GM23338 (cell line): ENCODE measurements at regions not wholly inside any gene's neighbourhood (a gene's known extent, or its start where the extent isn't known, plus 50 kb on each side); places are given as distances from the start of the nearest gene placed in this dataset.

Experiments
- ATAC-seq: fragments of 200-7000 bp; cut with Tn5 transposase; 3 replicates; pipeline ENCODE4 v1.9.1; 2020
- DNase-seq: peaks from one replicate; pipeline ENCODE4 v3.0.0-alpha.2; 2015; ENCODE audit warnings: low spot score
- H2AFZ ChIP-seq: fragments of 200-600 bp; sonication (generic); 2 replicates; pipeline ENCODE4 v1.8.0; 2016; ENCODE audit warnings: antibody characterized with exemption, mild to moderate bottlenecking, moderate library complexity
- H3F3A ChIP-seq: fragments of 200-600 bp; sonication (generic); replicated peaks from 2 replicates; pipeline ENCODE4 v1.8.0; 2017; ENCODE audit warnings: antibody characterized with exemption, mixed run types, low read depth
- H3K27ac ChIP-seq: fragments of 200-600 bp; sonication (generic); 2 replicates; pipeline ENCODE4 v1.6.1; 2016; ENCODE audit warnings: low read depth
- H3K27me3 ChIP-seq: fragments of 200-600 bp; sonication (generic); 2 replicates; pipeline ENCODE4 v1.8.0; 2016; ENCODE audit warnings: mild to moderate bottlenecking, mixed run types, moderate library complexity; ENCODE audit not compliant: insufficient read depth
- H3K36me3 ChIP-seq: fragments of 200-600 bp; sonication (generic); 2 replicates; pipeline ENCODE4 v1.8.0; 2016; ENCODE audit warnings: mild to moderate bottlenecking; ENCODE audit not compliant: insufficient read depth
- H3K4me1 ChIP-seq: fragments of 200-600 bp; sonication (generic); 2 replicates; pipeline ENCODE4 v1.8.0; 2016; ENCODE audit warnings: mild to moderate bottlenecking, moderate library complexity; ENCODE audit not compliant: insufficient read depth
- H3K4me2 ChIP-seq: fragments of 200-600 bp; sonication (generic); 2 replicates; pipeline ENCODE4 v1.7.1; 2017; ENCODE audit warnings: mixed run types
- H3K4me3 ChIP-seq: fragments of 200-600 bp; sonication (generic); 2 replicates; pipeline ENCODE4 v1.6.1; 2016; ENCODE audit warnings: mixed run types
- H3K79me2 ChIP-seq: fragments of 200-600 bp; sonication (generic); replicated peaks from 2 replicates; pipeline ENCODE4 v1.8.0; 2017; ENCODE audit warnings: mild to moderate bottlenecking; ENCODE audit not compliant: insufficient read depth
- H3K9me2 ChIP-seq: fragments of 200-600 bp; sonication (generic); 2 replicates; pipeline ENCODE4 v1.8.0; 2017; ENCODE audit not compliant: insufficient read depth
- H4K20me1 ChIP-seq: fragments of 200-600 bp; sonication (generic); replicated peaks from 2 replicates; pipeline ENCODE4 v1.8.0; 2017; ENCODE audit warnings: mild to moderate bottlenecking; ENCODE audit not compliant: insufficient read depth
- H3K27ac Mint-ChIP-seq: 2 replicates; pipeline ENCODE4 v1.8.0; 2020; ENCODE audit warnings: inconsistent platforms, mild to moderate bottlenecking, moderate library complexity, mixed read lengths
- H3K27me3 Mint-ChIP-seq: 3 replicates; pipeline ENCODE4 v1.8.0; 2022; ENCODE audit warnings: low read depth, mild to moderate bottlenecking, moderate library complexity, mixed read lengths, inconsistent platforms; ENCODE audit not compliant: insufficient read depth, poor library complexity
- H3K36me3 Mint-ChIP-seq: 3 replicates; pipeline ENCODE4 v1.8.0; 2021; ENCODE audit warnings: low read depth, mild to moderate bottlenecking, inconsistent platforms, moderate library complexity, mixed read lengths
- H3K4me1 Mint-ChIP-seq: 3 replicates; pipeline ENCODE4 v1.8.0; 2020; ENCODE audit warnings: mild to moderate bottlenecking, inconsistent platforms, mixed read lengths
- H3K4me3 Mint-ChIP-seq: 3 replicates; pipeline ENCODE4 v1.8.0; 2021; ENCODE audit warnings: moderate library complexity, mild to moderate bottlenecking, inconsistent platforms, mixed read lengths
- H3K9me3 Mint-ChIP-seq: 3 replicates; pipeline ENCODE4 v1.8.0; 2020; ENCODE audit warnings: moderate library complexity, mild to moderate bottlenecking, inconsistent platforms, mixed read lengths
- CTCF ChIP-seq, 2 experiments: fragments of 200-600 bp in 1 of 2; sonication (generic) in 1 of 2; conservative IDR thresholded peaks; 2 replicates each; pipeline versions ENCODE4 v1.5.1 to v1.6.1; 2016 to 2017; ENCODE audit warnings: antibody characterized with exemption in 2 of 2, low read depth in 2 of 2, mild to moderate bottlenecking in 2 of 2, moderate library complexity in 1 of 2
- EZH2phosphoT487 ChIP-seq: fragments of 200-600 bp; sonication (generic); IDR thresholded peaks from one replicate; pipeline ENCODE4 v1.8.1; 2018; ENCODE audit warnings: antibody characterized with exemption; ENCODE audit not compliant: unreplicated experiment
- NANOG ChIP-seq: IDR thresholded peaks from 2 replicates; pipeline ENCODE4 v1.6.1; 2016; ENCODE audit warnings: antibody characterized with exemption, borderline replicate concordance
- REST ChIP-seq: IDR thresholded peaks from one replicate; pipeline ENCODE4 v1.6.1; 2018; ENCODE audit warnings: antibody characterized with exemption; ENCODE audit not compliant: unreplicated experiment
- ZNF331 ChIP-seq: fragments of 250-450 bp; sonication (Bioruptor Pico); IDR thresholded peaks from 2 replicates; pipeline ENCODE4 v1.5.0; 2020; ENCODE audit warnings: low read depth, mild to moderate bottlenecking, moderate library complexity
- TF ChIP-seq, protein P1 (sequence below): IDR thresholded peaks from 2 replicates; pipeline ENCODE4 v1.6.1; 2016; ENCODE audit warnings: antibody characterized with exemption

DNA sequence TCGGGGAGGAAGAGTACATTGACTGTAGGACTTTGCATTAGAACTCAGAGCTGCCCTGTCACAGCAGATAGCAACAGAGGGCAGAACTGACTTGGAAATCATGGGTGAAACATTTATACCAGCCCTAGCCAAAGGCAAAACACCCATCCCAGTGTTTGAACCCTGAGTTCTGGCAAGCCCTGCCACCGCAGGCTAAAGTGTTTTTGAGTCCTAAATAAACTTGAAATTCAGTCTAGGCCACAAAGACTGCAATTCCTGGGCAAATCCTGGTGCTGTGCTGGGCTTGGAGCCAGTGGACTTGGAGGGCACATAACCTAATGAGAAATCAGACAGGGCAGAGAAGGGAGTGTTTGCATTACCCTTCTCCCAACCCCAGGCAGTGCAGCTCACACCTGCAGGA is 1015.7 kb downstream of the FSTL5 start:
- ATAC-seq (no peak), DNase-seq (no peak)
- no peak overlapping the region for H3K4me3 ChIP-seq
- no peaks in the 10 kb centered on the region for H3K27me3 ChIP-seq
- H3K4me1 Mint-ChIP-seq = 0 out of 3 replicates have a peak, but pooled peaks cover 4% of the 10 kb centered on the region
- no peaks in the 10 kb centered on the region for H3K36me3 Mint-ChIP-seq
- H3K9me2 ChIP-seq = peaks cover 11% of the 10 kb centered on the region; the same call in 1 of the 2 replicates
- H3K9me3 Mint-ChIP-seq = no peaks in the 10 kb centered on the region
- H3K4me2 ChIP-seq = no peak overlapping the region
- no peak for TF ChIP-seq EZH2phosphoT487
- no peak for TF ChIP-seq ZNF331
- no peak for TF ChIP-seq CTCF (conservative IDR thresholded peaks at IDR 0.05; ENCODE audit: low read depth in 2 of 2)
- H3K27ac Mint-ChIP-seq = no peak overlapping the region
- H3K79me2 ChIP-seq = no peaks in the 10 kb centered on the region
- no peaks in the 10 kb centered on the region for H3F3A ChIP-seq
- H4K20me1 ChIP-seq = no peaks in the 10 kb centered on the region
- H3K36me3 ChIP-seq = no peaks in the 10 kb centered on the region
- no peak overlapping the region for H3K4me3 Mint-ChIP-seq
- H3K4me1 ChIP-seq = no peaks in the 10 kb centered on the region
- no peak overlapping the region for H3K27ac ChIP-seq
- H2AFZ ChIP-seq = peak overlapping the region; percentile 74
- no peaks in the 10 kb centered on the region for H3K27me3 Mint-ChIP-seq

DNA sequence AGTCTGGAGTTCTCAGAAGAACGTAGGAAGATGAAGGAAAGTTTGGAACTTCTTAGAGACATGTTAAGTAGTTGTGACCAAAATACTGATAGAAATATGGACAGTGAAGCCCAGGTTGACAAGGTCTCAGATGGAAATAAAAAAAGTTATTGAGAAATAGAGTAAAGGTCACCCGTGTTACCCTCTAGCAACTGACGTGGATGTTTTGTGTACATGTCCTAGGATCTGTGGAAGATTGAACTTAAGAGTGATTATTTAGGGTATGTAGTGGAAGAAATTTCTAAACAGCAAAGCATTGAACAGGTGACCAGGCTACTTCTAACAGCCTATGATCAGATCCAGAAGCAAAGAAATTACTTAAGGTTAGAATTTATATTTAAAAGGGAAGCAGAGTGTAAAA is 1020.4 kb downstream of the FSTL5 start:
- no peaks in the 10 kb centered on the region for H3K36me3 Mint-ChIP-seq
- no peaks in the 10 kb centered on the region for H3K4me1 ChIP-seq
- TF ChIP-seq, protein P1, sequence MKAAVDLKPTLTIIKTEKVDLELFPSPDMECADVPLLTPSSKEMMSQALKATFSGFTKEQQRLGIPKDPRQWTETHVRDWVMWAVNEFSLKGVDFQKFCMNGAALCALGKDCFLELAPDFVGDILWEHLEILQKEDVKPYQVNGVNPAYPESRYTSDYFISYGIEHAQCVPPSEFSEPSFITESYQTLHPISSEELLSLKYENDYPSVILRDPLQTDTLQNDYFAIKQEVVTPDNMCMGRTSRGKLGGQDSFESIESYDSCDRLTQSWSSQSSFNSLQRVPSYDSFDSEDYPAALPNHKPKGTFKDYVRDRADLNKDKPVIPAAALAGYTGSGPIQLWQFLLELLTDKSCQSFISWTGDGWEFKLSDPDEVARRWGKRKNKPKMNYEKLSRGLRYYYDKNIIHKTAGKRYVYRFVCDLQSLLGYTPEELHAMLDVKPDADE = no peak
- TF ChIP-seq REST = no peak
- no peak for TF ChIP-seq NANOG

More for the DNA sequence above, 1020.4 kb downstream of the FSTL5 start:
- no peaks in the 10 kb centered on the region for H4K20me1 ChIP-seq
- 0 out of 3 replicates have a peak, but pooled peaks cover 4% of the 10 kb centered on the region for H3K4me1 Mint-ChIP-seq
- peaks cover 3% of the 10 kb centered on the region; the same call in 2 of the 3 replicates for H3K9me3 Mint-ChIP-seq
- H3K4me2 ChIP-seq = no peak overlapping the region
- no peak overlapping the region for H3K27ac ChIP-seq
- no peaks in the 10 kb centered on the region for H3K79me2 ChIP-seq
- peaks cover 7% of the 10 kb centered on the region; the same call in 1 of the 2 replicates for H3K9me2 ChIP-seq
- no peak overlapping the region for H3K27ac Mint-ChIP-seq
- ATAC-seq (no peak), DNase-seq (no peak)
- no peak overlapping the region for H3K4me3 ChIP-seq
- no peak overlapping the region for H3K4me3 Mint-ChIP-seq
- H3K27me3 ChIP-seq = no peaks in the 10 kb centered on the region
- no peaks in the 10 kb centered on the region for H3F3A ChIP-seq
- no peaks in the 10 kb centered on the region for H3K36me3 ChIP-seq
- no peak overlapping the region for H2AFZ ChIP-seq
- H3K27me3 Mint-ChIP-seq = no peaks in the 10 kb centered on the region
